H9 (cell line): ENCODE measurements at regions not wholly inside any gene's neighbourhood (a gene's known extent, or its start where the extent isn't known, plus 50 kb on each side); places are given as distances from the start of the nearest gene placed in this dataset.

Experiments
- DNase-seq: peaks from one replicate; pipeline ENCODE4 v3.0.0-alpha.2; 2017
- H2AFZ ChIP-seq: one replicate; pipeline ENCODE4 v1.6.1; 2013; ENCODE audit warnings: mild to moderate bottlenecking, low read length, control low read depth, moderate library complexity
- H2AK5ac ChIP-seq: 2 replicates; pipeline ENCODE4 v1.6.1; 2013; ENCODE audit warnings: low read length, control low read depth, mixed read lengths; ENCODE audit not compliant: insufficient read length
- H2BK120ac ChIP-seq: one replicate; pipeline ENCODE4 v1.6.1; 2013; ENCODE audit warnings: low read depth, mild to moderate bottlenecking, low read length, control low read depth, inconsistent platforms; ENCODE audit not compliant: poor library complexity, severe bottlenecking
- H2BK12ac ChIP-seq: 2 replicates; pipeline ENCODE4 v1.6.1; 2013; ENCODE audit warnings: low read length, control low read depth, mixed read lengths, low read depth; ENCODE audit not compliant: insufficient read length
- H2BK15ac ChIP-seq: 2 replicates; pipeline ENCODE4 v1.6.1; 2013; ENCODE audit warnings: low read depth, low read length, control low read depth
- H2BK20ac ChIP-seq: one replicate; pipeline ENCODE4 v1.6.1; 2013; ENCODE audit warnings: low read depth, mild to moderate bottlenecking, low read length, control low read depth, inconsistent platforms; ENCODE audit not compliant: poor library complexity, severe bottlenecking
- H2BK5ac ChIP-seq: 2 replicates; pipeline ENCODE4 v1.6.1; 2013; ENCODE audit warnings: low read length, control low read depth, mixed read lengths; ENCODE audit not compliant: insufficient read length
- H3K14ac ChIP-seq: 2 replicates; pipeline ENCODE4 v1.6.1; 2013; ENCODE audit warnings: low read length, control low read depth; ENCODE audit not compliant: insufficient read depth
- H3K18ac ChIP-seq: 2 replicates; pipeline ENCODE4 v1.6.1; 2013; ENCODE audit warnings: low read depth, mild to moderate bottlenecking, mixed read lengths, low read length, control low read depth; ENCODE audit not compliant: insufficient read length
- H3K23ac ChIP-seq: 2 replicates; pipeline ENCODE4 v1.6.1; 2013; ENCODE audit warnings: low read length, control low read depth, mixed read lengths, low read depth; ENCODE audit not compliant: insufficient read length
- H3K23me2 ChIP-seq: 2 replicates; pipeline ENCODE4 v1.6.1; 2013; ENCODE audit warnings: low read depth, mild to moderate bottlenecking, mixed read lengths, low read length, control low read depth; ENCODE audit not compliant: insufficient read length, poor library complexity, severe bottlenecking
- H3K27ac ChIP-seq: 2 replicates; pipeline ENCODE4 v1.5.1; 2013; ENCODE audit warnings: low read length, control low read depth, mixed read lengths, low read depth; ENCODE audit not compliant: insufficient read length
- H3K27me3 ChIP-seq: 2 replicates; pipeline ENCODE4 v1.6.1; 2013; ENCODE audit warnings: low read length, control low read depth, inconsistent platforms; ENCODE audit not compliant: insufficient read depth
- H3K4ac ChIP-seq: 2 replicates; pipeline ENCODE4 v1.6.1; 2013; ENCODE audit warnings: low read depth, mild to moderate bottlenecking, control low read depth, inconsistent platforms, low read length, moderate library complexity
- H3K4me1 ChIP-seq: 2 replicates; pipeline ENCODE4 v1.6.1; 2013; ENCODE audit warnings: low read length, control low read depth, inconsistent platforms; ENCODE audit not compliant: insufficient read depth
- H3K4me2 ChIP-seq: 2 replicates; pipeline ENCODE4 v1.6.1; 2013; ENCODE audit warnings: low read length, control low read depth, mixed read lengths; ENCODE audit not compliant: insufficient read length, insufficient read depth
- H3K56ac ChIP-seq: 2 replicates; pipeline ENCODE4 v1.6.1; 2013; ENCODE audit warnings: low read depth, mild to moderate bottlenecking, mixed read lengths, low read length, control low read depth; ENCODE audit not compliant: insufficient read length
- H3K79me1 ChIP-seq: 2 replicates; pipeline ENCODE4 v1.6.1; 2013; ENCODE audit warnings: low read depth, mild to moderate bottlenecking, moderate library complexity, low read length, control low read depth, inconsistent platforms; ENCODE audit not compliant: insufficient read depth, poor library complexity, severe bottlenecking
- H3K79me2 ChIP-seq: 2 replicates; pipeline ENCODE4 v1.6.1; 2013; ENCODE audit warnings: low read length, control low read depth, inconsistent platforms; ENCODE audit not compliant: insufficient read depth
- H3K9ac ChIP-seq: 2 replicates; pipeline ENCODE4 v1.6.1; 2013; ENCODE audit warnings: low read length, control low read depth, mixed read lengths; ENCODE audit not compliant: insufficient read length; ENCODE audit errors: extremely low read depth
- H3K9me3 ChIP-seq: one replicate; pipeline ENCODE4 v1.6.1; 2013; ENCODE audit warnings: low read depth, low read length, inconsistent platforms; ENCODE audit not compliant: control insufficient read depth
- H3T11ph ChIP-seq: one replicate; pipeline ENCODE4 v1.6.1; 2013; ENCODE audit warnings: mild to moderate bottlenecking, low read length, control low read depth, inconsistent platforms
- H4K20me1 ChIP-seq: one replicate; pipeline ENCODE4 v1.6.1; 2013; ENCODE audit not compliant: control insufficient read depth, insufficient read length, insufficient read depth
- H4K5ac ChIP-seq: 2 replicates; pipeline ENCODE4 v1.6.1; 2013; ENCODE audit warnings: low read depth, mild to moderate bottlenecking, mixed read lengths, low read length, control low read depth; ENCODE audit not compliant: insufficient read length
- H4K8ac ChIP-seq: replicated peaks from 2 replicates; pipeline ENCODE4 v1.6.1; 2013; ENCODE audit warnings: low read length, control low read depth, mixed read lengths, low read depth; ENCODE audit not compliant: insufficient read length
- H4K91ac ChIP-seq: 2 replicates; pipeline ENCODE4 v1.6.1; 2013; ENCODE audit warnings: low read depth, mild to moderate bottlenecking, moderate library complexity, mixed read lengths, low read length, control low read depth; ENCODE audit not compliant: insufficient read length
- H3K27ac Mint-ChIP-seq, 3 experiments: 2 replicates in 2 of 3; 3 replicates in 1 of 3; pipeline ENCODE4 v1.8.0; 2020 to 2021; ENCODE audit warnings: mixed read lengths in 3 of 3, mild to moderate bottlenecking in 1 of 3, moderate library complexity in 1 of 3
- H3K27me3 Mint-ChIP-seq: 2 replicates; pipeline ENCODE4 v1.8.0; 2021; ENCODE audit warnings: low read depth, mild to moderate bottlenecking, moderate library complexity, mixed read lengths
- H3K36me3 Mint-ChIP-seq, 3 experiments: 2 replicates in 2 of 3; 3 replicates in 1 of 3; pipeline ENCODE4 v1.8.0; 2020 to 2021; ENCODE audit warnings: low read depth in 3 of 3, mixed read lengths in 3 of 3; ENCODE audit not compliant: insufficient read depth in 1 of 3
- H3K4me1 Mint-ChIP-seq, 2 experiments: 2 replicates each; pipeline ENCODE4 v1.8.0; 2020; ENCODE audit warnings: mixed read lengths in 2 of 2
- H3K4me3 Mint-ChIP-seq, 2 experiments: 2 replicates in 1 of 2; 3 replicates in 1 of 2; pipeline ENCODE4 v1.8.0; 2020 to 2021; ENCODE audit warnings: mild to moderate bottlenecking in 2 of 2, mixed read lengths in 2 of 2, moderate library complexity in 1 of 2
- H3K9me3 Mint-ChIP-seq, 2 experiments: 2 replicates in 1 of 2; 3 replicates in 1 of 2; pipeline ENCODE4 v1.8.0; 2020; ENCODE audit warnings: mild to moderate bottlenecking in 2 of 2, mixed read lengths in 2 of 2, moderate library complexity in 1 of 2
- WGBS: extraction: QIAGEN DNeasy Blood & Tissue Kit; methylation state at CpG from one replicate; pipeline ENCODE4 v1.1.7; 2013; ENCODE audit warnings: missing lambda C conversion rate, low lambda C conversion rate, mixed read lengths; ENCODE audit not compliant: insufficient read length; ENCODE audit errors: extremely low coverage; 5-methylcytosine and 5-hydroxymethylcytosine counted together
- TF ChIP-seq, protein P1 (sequence below): fragments of 200-600 bp; sonication (generic); conservative IDR thresholded peaks from 3 replicates; pipeline ENCODE4 v1.8.0; 2021; ENCODE audit warnings: antibody characterized with exemption, mild to moderate bottlenecking

DNA sequence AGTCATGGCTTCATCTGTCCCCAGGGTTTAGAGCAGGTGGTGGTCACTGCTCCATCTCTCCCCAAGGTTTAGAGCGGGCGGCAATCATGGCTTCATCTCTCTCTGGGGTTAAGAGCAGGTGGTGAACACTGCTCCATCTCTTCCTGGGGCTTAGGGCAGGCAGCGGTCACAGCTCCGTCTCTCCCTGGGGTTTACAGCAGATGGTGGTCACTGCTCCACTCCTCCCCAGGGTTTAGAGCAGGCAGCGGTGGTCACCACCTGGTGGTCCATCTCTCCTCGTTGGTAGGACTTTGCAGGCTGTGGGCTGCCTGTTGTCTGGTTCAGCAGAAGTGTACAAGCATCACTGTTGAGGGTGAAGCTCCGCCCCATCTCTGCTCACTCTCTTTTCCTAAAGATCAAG, 52.8 kb upstream of the ARHGEF7 start:
- Mint-ChIP-seq H3K9me3 (peaks cover 20 to 27% of the 10 kb centered on the region in 2 experiments), H3K27me3 (peaks cover 28% of the 10 kb centered on the region), H3K36me3 (peaks cover 4 to 28% (median 8%) of the 10 kb centered on the region in 3 experiments; a peak in 6 of 7 replicates), H3K27ac (no peak overlapping the region; a peak in 2 of 7 replicates), H3K4me3 (no peak overlapping the region), H3K4me1 (peaks cover 51 to 52% of the 10 kb centered on the region in 2 experiments)
- Histone ChIP-seq H2BK120ac (no peak overlapping the region), H3K4me1 (peaks cover 5% of the 10 kb centered on the region; the same call in 1 of the 2 replicates), H2AK5ac (no peak overlapping the region), H4K8ac (no peak overlapping the region), H2AFZ (no peak overlapping the region), H3K27me3 (no peaks in the 10 kb centered on the region), H4K20me1 (no peaks in the 10 kb centered on the region), H2BK20ac (no peak overlapping the region), H3T11ph (no peak overlapping the region), H2BK12ac (no peak overlapping the region), H3K27ac (no peak overlapping the region), H3K56ac (no peak overlapping the region), H4K5ac (no peak overlapping the region), H3K18ac (no peak overlapping the region), H3K9ac (no peak overlapping the region), H2BK15ac (no peak overlapping the region), H3K9me3 (no peaks in the 10 kb centered on the region), H3K4me2 (no peak overlapping the region), H4K91ac (no peak overlapping the region), H3K79me1 (no peaks in the 10 kb centered on the region), H3K23ac (no peak overlapping the region), H3K4ac (no peak overlapping the region), H3K23me2 (peaks cover 7% of the 10 kb centered on the region), H2BK5ac (no peak overlapping the region), H3K14ac (no peak overlapping the region), H3K79me2 (no peaks in the 10 kb centered on the region)
- WGBS, result no CpG with 5 or more reads among the region's 7 CpGs
- TF ChIP-seq, protein P1, sequence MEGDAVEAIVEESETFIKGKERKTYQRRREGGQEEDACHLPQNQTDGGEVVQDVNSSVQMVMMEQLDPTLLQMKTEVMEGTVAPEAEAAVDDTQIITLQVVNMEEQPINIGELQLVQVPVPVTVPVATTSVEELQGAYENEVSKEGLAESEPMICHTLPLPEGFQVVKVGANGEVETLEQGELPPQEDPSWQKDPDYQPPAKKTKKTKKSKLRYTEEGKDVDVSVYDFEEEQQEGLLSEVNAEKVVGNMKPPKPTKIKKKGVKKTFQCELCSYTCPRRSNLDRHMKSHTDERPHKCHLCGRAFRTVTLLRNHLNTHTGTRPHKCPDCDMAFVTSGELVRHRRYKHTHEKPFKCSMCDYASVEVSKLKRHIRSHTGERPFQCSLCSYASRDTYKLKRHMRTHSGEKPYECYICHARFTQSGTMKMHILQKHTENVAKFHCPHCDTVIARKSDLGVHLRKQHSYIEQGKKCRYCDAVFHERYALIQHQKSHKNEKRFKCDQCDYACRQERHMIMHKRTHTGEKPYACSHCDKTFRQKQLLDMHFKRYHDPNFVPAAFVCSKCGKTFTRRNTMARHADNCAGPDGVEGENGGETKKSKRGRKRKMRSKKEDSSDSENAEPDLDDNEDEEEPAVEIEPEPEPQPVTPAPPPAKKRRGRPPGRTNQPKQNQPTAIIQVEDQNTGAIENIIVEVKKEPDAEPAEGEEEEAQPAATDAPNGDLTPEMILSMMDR, result no peak
- DNase-seq, result no peak
